CD14-positive monocyte (primary cell): ENCODE measurements at regions not wholly inside any gene's neighbourhood (a gene's known extent, or its start where the extent isn't known, plus 50 kb on each side); places are given as distances from the start of the nearest gene placed in this dataset.

Experiments
- DNase-seq, 3 donors: peaks; one replicate each; pipeline ENCODE4 v3.0.0-alpha.2; 2011 to 2022
- H2AFZ ChIP-seq: 2 replicates; pipeline ENCODE4 v1.6.0; 2012; ENCODE audit warnings: mild to moderate bottlenecking, low read depth, low read length, inconsistent platforms; ENCODE audit not compliant: insufficient read depth, poor library complexity, severe bottlenecking
- H3K27ac ChIP-seq, 2 donors: 1 replicate in 1 of 2; 2 replicates in 1 of 2; pipeline ENCODE4 v1.5.1; 2012 to 2013; ENCODE audit warnings: low read length in 2 of 2, control low read depth in 1 of 2, inconsistent platforms in 1 of 2, low read depth in 1 of 2, mild to moderate bottlenecking in 1 of 2
- H3K27me3 ChIP-seq, 2 donors: one replicate each; pipeline versions ENCODE4 v1.6.0 to v1.6.1; 2011 to 2013; ENCODE audit warnings: low read length in 2 of 2; ENCODE audit not compliant: control insufficient read depth in 2 of 2, insufficient read depth in 2 of 2
- H3K36me3 ChIP-seq, 2 donors: replicated peaks in 1 of 2; 1 replicate in 1 of 2; 2 replicates in 1 of 2; pipeline versions ENCODE4 v1.5.1 to v1.6.1; 2012 to 2013; ENCODE audit warnings: low read length in 2 of 2, control low read depth in 1 of 2, inconsistent platforms in 1 of 2, mild to moderate bottlenecking in 1 of 2; ENCODE audit not compliant: insufficient read depth in 2 of 2, control insufficient read depth in 1 of 2
- H3K4me1 ChIP-seq, 2 donors: 1 replicate in 1 of 2; 2 replicates in 1 of 2; pipeline versions ENCODE4 v1.5.1 to v1.6.1; 2012 to 2013; ENCODE audit warnings: low read length in 2 of 2, control low read depth in 1 of 2, inconsistent platforms in 1 of 2, mild to moderate bottlenecking in 1 of 2, moderate library complexity in 1 of 2; ENCODE audit not compliant: insufficient read depth in 2 of 2, control insufficient read depth in 1 of 2
- H3K4me2 ChIP-seq: replicated peaks from 2 replicates; pipeline ENCODE3; 2012; ENCODE audit warnings: low read length, moderate library complexity, mild to moderate bottlenecking; ENCODE audit not compliant: poor library complexity, severe bottlenecking; ENCODE audit errors: extremely low read depth
- H3K4me3 ChIP-seq, 3 experiments: fragments of 200-600 bp in 1 of 3; sonication (generic) in 1 of 3; replicated peaks in 1 of 3; 1 replicate in 2 of 3; 2 replicates in 1 of 3; pipeline ENCODE4 v1.5.1; 2011 to 2013; ENCODE audit warnings: low read length in 3 of 3, mild to moderate bottlenecking in 3 of 3, control low read depth in 2 of 3, low read depth in 2 of 3, inconsistent platforms in 1 of 3, moderate library complexity in 1 of 3
- H3K79me2 ChIP-seq: 2 replicates; pipeline ENCODE4 v1.6.0; 2012; ENCODE audit warnings: mild to moderate bottlenecking, control low read depth, inconsistent platforms, low read length, moderate library complexity; ENCODE audit not compliant: insufficient read depth
- H3K9ac ChIP-seq: 2 replicates; pipeline ENCODE4 v1.6.0; 2017; ENCODE audit warnings: low read length, mild to moderate bottlenecking; ENCODE audit not compliant: insufficient read depth, poor library complexity, severe bottlenecking
- H3K9me3 ChIP-seq, 2 donors: replicated peaks in 1 of 2; 1 replicate in 1 of 2; 2 replicates in 1 of 2; pipeline versions ENCODE4 v1.5.1 to v1.6.1; 2012 to 2013; ENCODE audit warnings: low read length in 2 of 2, control low read depth in 1 of 2; ENCODE audit not compliant: control insufficient read depth in 1 of 2, insufficient read depth in 1 of 2
- H4K20me1 ChIP-seq: 2 replicates; pipeline ENCODE4 v1.6.0; 2012; ENCODE audit warnings: mild to moderate bottlenecking, low read length, control low read depth, moderate library complexity; ENCODE audit not compliant: insufficient read depth
- H3K27ac Mint-ChIP-seq, 7 donors: one replicate each; pipeline ENCODE4 v1.8.0; 2020; ENCODE audit warnings: mild to moderate bottlenecking in 7 of 7, mixed read lengths in 7 of 7, moderate library complexity in 6 of 7, inconsistent platforms in 2 of 7
- H3K27me3 Mint-ChIP-seq, 3 donors: one replicate each; pipeline ENCODE4 v1.8.0; 2021 to 2022; ENCODE audit warnings: low read depth in 3 of 3, mild to moderate bottlenecking in 3 of 3, mixed read lengths in 3 of 3, moderate library complexity in 3 of 3, inconsistent platforms in 1 of 3
- H3K36me3 Mint-ChIP-seq, 2 donors: one replicate each; pipeline ENCODE4 v1.8.0; 2020; ENCODE audit warnings: mixed read lengths in 2 of 2, inconsistent platforms in 1 of 2, mild to moderate bottlenecking in 1 of 2
- H3K4me1 Mint-ChIP-seq: one replicate; pipeline ENCODE4 v1.8.0; 2020; ENCODE audit warnings: mild to moderate bottlenecking, mixed read lengths
- H3K4me3 Mint-ChIP-seq, 2 donors: one replicate each; pipeline ENCODE4 v1.8.0; 2020; ENCODE audit warnings: mild to moderate bottlenecking in 2 of 2, mixed read lengths in 2 of 2, moderate library complexity in 1 of 2
- H3K9me3 Mint-ChIP-seq, 7 donors: one replicate each; pipeline ENCODE4 v1.8.0; 2020 to 2022; ENCODE audit warnings: mixed read lengths in 7 of 7, mild to moderate bottlenecking in 6 of 7, moderate library complexity in 6 of 7, inconsistent platforms in 2 of 7
- CTCF ChIP-seq: fragments of 200-600 bp; IDR thresholded peaks from one replicate; pipeline ENCODE4 v1.8.0; 2022; ENCODE audit warnings: antibody characterized with exemption, mild to moderate bottlenecking
- WGBS: methylation state at CpG from one replicate; pipeline ENCODE4 v1.1.5; 2013; ENCODE audit warnings: missing lambda C conversion rate; ENCODE audit not compliant: insufficient coverage; 5-methylcytosine and 5-hydroxymethylcytosine counted together
- intact Hi-C, 2 donors: fragments of 100-400 bp; cut with micrococcal nuclease; formaldehyde crosslinking; loops; one replicate each; pipeline versions ENCODE4 v1.15.0 to v1.15.1; 2023

- H4K20me1 ChIP-seq = no peaks in the 10 kb centered on the region
- Mint-ChIP-seq H3K36me3 (no peaks in the 10 kb centered on the region), H3K4me1 (no peaks in the 10 kb centered on the region), H3K4me3 (no peak overlapping the region), H3K9me3 (peaks cover 0 to 6% (median 2%) of the 10 kb centered on the region in 7 donors), H3K27me3 (no peaks in the 10 kb centered on the region), H3K27ac (no peak overlapping the region)
- H3K4me3 ChIP-seq = no peak overlapping the region
- no CpG with 5 or more reads among the region's 2 CpGs for WGBS
- no peaks in the 10 kb centered on the region for H3K79me2 ChIP-seq
- no peaks in the 10 kb centered on the region for H3K4me1 ChIP-seq
- no peaks in the 10 kb centered on the region for H3K36me3 ChIP-seq
- no peak overlapping the region for H2AFZ ChIP-seq
- no peaks in the 10 kb centered on the region for H3K27me3 ChIP-seq
- H3K9me3 ChIP-seq = no peaks in the 10 kb centered on the region
- intact Hi-C loops = no loop called here
- no peak overlapping the region for H3K9ac ChIP-seq
- H3K27ac ChIP-seq = no peak overlapping the region
- no peak for TF ChIP-seq CTCF
- no peak overlapping the region for H3K4me2 ChIP-seq
- DNase-seq = no peak
These were observed 688.0 kb upstream of the COX7C start for GRCh38 chr5:85929713-85930112.

- no peak overlapping the region for H3K4me3 Mint-ChIP-seq
- WGBS = 100% methylated on average over 1 of the region's 3 CpGs
- H4K20me1 ChIP-seq = no peaks in the 10 kb centered on the region
- no peaks in the 10 kb centered on the region for H3K27me3 ChIP-seq
- peaks cover 0 to 6% of the 10 kb centered on the region in 2 donors for H3K9me3 ChIP-seq
- no peak overlapping the region for H3K9ac ChIP-seq
- H3K9me3 Mint-ChIP-seq = peaks cover 0 to 6% (median 2%) of the 10 kb centered on the region in 7 donors
- no peak overlapping the region for H3K4me2 ChIP-seq
- no peaks in the 10 kb centered on the region for H3K4me1 ChIP-seq
- no peaks in the 10 kb centered on the region for H3K36me3 ChIP-seq
- no peaks in the 10 kb centered on the region for H3K36me3 Mint-ChIP-seq
- H3K4me1 Mint-ChIP-seq = no peaks in the 10 kb centered on the region
- no peaks in the 10 kb centered on the region for H3K27me3 Mint-ChIP-seq
- H2AFZ ChIP-seq = no peak overlapping the region
- DNase-seq = no peak
- H3K27ac Mint-ChIP-seq = no peak overlapping the region
- H3K79me2 ChIP-seq = no peaks in the 10 kb centered on the region
- H3K4me3 ChIP-seq = no peak overlapping the region
- H3K27ac ChIP-seq = no peak overlapping the region
- intact Hi-C loops = no loop called here
- no peak for TF ChIP-seq CTCF
These were observed 686.5 kb upstream of the COX7C start for GRCh38 chr5:85931220-85931619.
